GM18520 (cell line): ENCODE measurements at regions not wholly inside any gene's neighbourhood (a gene's known extent, or its start where the extent isn't known, plus 50 kb on each side); places are given as distances from the start of the nearest gene placed in this dataset.

Source experiments
- ATAC-seq: cut with Tn5 transposase; IDR thresholded peaks from one replicate; pipeline ENCODE4 v1.9.1; 2021; ENCODE audit not compliant: unreplicated experiment

DNA sequence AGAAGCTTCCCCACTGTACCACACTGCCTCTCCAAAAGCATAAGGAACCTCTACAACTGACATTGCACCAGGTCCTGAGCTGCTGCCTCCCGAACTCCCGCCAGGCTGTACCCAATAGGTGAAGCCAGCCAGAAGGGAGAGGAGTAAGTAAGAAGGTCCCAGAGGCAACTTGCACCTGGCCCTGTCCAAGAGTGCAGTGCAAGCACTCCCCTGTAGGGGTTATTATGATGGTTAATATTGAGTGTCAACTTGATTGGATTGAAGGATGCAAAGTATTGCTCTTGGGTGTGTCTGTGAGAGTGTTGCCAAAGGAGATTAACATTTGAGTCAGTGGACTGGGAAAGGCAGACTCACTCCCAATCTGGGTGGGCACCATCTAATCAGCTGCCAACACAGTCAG is 879.3 kb upstream of the SLIT2 start:
- ATAC-seq = no peak

DNA sequence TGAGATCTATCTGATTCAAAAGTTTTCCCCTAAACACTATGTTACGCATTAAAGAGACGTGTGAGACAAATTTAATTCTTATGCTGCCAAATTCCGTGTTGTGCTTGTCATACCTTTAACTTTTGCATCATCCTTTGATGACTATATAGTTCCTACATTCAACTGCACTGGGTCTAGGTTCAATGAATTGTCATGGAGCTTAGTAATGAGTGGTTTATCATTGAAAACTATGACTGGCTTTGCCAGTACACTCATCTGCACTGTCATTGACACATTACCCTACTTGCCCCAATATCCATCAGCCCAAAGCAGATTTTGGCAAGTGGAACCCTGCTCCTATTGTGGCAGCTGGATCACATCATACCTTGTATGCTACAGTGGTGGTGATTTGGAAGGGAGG is 882.9 kb upstream of the SLIT2 start:
- ATAC-seq = no peak

DNA sequence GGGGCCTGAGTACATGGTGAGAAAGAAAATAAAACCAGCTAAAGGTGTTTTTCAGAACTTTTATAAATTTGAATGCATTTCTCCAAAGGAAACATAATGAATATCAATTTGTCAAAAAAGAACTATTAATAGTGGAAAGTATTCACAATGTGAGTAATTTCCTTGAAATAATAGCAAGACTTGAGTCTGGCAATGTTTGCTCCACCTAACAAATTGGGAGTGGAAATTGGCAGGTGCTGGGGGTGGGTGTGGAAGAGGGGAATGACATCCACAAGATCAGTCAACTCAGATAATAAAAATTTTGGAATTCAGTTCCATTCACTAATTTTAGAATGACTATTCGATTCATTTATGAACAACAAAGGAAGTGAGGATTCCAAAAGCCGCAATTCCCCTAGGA is 884.8 kb upstream of the SLIT2 start:
- ATAC-seq = no peak

DNA sequence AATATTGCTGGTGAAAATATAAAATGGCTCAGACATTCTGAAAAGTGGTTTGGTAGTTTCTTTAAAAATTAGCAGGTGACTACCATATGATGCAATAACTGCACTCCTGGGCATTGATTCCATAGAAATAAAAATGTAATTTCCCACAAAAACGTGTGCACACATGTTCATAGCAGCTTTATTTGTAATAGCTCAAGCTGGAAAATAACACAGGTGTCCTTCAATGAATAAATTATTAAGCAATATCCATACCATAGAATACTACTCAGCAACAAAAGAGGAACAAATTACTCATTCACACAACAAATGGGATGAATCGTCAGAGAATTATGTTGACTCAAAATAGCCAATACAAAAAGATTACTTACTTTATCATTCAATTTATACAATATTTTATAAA is 893.7 kb upstream of the SLIT2 start:
- no peak for ATAC-seq

DNA sequence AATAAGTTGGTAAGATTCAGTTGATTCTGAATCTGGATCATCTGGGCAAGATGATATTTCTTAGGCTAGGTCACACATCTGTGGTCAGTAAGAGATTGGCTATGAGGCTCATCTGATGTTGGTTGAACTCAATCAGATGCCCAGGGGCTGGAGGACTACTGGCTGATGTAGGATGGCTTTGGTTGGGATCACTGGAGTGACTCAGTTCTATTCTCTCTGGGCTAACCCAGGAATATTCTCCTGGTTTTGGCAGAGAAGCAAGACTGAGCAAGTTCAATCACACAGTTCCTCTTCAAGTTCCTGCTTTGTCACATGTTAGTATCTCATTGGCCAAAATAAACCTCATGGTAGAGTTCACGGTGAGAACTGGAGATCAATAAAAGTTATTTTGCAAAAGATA is 902.3 kb upstream of the SLIT2 start:
- no peak for ATAC-seq

DNA sequence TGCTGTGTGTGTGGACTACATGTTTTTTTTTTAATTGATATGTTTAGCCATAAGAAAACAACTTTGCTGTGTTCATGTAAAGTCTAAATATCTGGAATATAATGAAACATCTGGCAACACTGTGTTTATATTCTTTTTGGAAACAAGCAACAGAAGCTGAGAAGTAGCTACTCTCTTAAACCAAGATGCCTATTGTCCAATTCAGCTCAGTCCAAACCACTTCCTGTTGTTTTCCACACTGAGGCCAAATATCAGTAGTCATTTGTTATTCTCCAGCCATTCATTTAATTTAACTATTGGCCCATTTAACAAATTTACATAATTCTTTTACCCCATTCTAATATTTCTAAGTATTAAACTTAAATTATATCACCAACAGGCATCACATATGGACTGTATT is 903.0 kb upstream of the SLIT2 start:
- no peak for ATAC-seq

DNA sequence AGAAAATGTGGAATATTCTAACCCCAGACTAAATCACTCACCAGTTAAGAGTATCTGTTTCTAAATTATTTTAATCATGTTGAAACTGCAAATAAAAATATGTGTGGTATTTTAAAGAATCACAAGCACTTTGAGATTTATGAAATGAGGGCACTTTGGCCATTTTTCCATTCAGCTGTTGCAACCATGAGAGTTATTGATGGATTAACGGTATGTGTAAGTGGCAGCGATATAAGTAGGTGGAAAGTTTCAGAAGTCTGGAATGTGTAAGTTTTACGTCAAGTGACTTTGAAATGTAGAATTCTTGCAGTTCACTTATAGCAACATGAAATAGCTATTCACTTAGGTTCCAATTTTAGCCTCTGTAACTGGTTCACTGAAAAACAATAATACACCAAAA is 905.1 kb upstream of the SLIT2 start:
- no peak for ATAC-seq

DNA sequence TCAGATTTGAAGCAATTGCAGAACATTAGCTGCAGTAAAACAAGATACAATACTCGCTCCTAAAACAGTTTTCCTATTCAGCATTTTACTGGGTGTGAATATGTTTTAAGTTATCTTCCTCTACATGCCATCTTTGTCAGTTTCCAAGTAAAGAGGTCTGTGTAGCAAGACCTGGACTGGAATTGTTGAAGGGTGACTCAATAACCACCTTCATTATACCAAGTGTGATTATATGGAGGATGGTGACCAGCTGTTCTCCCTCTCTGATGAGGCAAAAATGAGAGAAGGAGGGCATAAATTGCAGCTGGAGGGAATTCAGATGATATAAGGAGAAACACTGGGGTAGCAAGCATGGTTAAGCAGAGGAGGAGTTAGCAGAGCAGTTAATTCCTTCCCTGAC is 922.1 kb upstream of the SLIT2 start:
- no peak for ATAC-seq

DNA sequence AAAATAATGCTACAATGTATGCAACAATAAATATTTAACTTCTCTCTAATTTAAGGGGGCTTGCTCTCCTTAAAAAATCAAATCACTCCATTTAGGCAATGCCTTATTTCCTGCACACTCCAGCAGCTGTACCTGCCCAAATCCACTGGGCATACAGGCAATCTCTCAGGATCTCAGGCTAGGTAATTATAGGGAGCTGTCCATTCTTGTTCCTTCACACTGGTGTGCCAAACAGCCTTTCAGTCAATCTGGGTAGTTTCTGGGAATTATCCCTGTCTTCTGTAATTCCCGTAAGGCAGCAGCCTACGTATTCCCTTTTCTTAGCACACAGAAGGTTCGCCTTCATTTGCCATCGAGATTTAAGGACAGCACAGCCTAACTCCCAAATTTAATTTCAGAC is 922.6 kb upstream of the SLIT2 start:
- no peak for ATAC-seq

DNA sequence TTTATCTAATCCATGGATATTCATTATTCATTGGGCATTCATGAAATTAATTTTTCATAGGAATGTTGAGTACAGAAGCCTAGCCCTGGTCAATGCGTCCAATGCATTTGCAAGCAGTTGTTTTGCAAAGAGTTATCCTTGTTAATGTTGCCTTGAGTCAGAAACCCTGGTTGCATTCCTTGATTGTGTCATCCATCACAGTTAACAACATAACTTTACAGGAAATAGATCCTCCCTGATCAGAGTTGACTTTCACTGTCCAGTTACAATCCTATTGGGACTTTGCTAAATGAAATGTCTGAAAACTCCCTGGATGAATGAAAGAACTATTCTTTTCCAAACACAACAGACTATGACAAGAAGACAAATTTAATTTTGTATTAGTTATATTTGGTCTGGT is 924.3 kb upstream of the SLIT2 start:
- ATAC-seq = no peak

DNA sequence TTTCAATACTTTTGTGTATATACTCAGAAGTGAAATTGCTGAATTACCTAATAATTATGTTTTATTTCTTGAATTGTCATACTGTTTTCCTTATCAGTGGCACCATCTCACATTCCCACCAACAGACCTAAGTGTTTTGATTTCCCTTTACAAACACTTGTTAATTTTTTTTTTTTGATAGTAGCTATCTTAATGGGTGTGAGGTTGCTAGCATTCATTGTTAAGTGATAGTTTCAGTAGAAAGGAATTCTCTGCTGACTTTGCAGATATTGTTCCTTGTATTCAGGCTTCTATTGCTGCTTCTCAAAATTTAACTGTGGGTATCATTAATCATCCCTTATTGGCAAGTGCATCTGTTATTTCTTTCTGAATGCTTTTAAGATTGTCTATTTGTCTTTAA is 927.5 kb upstream of the SLIT2 start:
- no peak for ATAC-seq

DNA sequence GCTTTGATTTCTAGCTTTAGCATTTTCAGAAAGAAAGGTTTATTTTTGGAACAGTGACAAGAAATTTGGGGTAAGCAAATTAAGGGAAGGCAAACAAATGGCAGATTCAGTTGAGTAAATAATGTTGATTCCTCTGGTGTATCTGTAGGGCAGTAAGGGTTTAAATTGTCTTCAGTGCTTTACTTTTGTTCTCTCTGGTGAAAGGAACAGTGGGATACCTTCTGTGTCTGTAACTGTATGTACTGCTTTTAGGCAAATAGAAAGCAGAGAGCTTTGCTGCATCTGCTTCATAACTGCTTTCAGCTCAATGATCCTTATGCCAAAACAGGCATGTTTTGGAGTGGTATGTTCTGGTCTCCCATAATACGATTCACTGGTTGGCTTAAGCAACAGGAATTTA is 932.1 kb upstream of the SLIT2 start:
- no peak for ATAC-seq

DNA sequence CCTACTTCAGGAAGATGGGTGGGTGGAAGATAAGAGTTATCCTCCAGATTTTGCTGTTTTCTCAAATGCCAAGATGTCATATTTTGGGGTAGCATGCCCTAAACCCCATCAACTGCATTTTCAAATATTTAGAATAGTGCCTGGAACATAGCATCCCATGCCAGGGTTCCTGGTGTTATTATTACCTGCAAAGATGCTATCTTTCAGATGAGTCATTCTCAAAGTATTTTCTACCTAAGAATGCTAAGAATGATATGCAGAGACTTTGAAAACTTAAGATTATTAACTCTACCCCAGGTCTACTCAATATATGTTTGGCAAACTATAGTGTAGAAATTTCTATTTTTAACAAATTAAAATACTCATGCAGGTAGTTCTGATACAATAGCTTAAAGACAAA is 934.3 kb upstream of the SLIT2 start:
- ATAC-seq = no peak

DNA sequence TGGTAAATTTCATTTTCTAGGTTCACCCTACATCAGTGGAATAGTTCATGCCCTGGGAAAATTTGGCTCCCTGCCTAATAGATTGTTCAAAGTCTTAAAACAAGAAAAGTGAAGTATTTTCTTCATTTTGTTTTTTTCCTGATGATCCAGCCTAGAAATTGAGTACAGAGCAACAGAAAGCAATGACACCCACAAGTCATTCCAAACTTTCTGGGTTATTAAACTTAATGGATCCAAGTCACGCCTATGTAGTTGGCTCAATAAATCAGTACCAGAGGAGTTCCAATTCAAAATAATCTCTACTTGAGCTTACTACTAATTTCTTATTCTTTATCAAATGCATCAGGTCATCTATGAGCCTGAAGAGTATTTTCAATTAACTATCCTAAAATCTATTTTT is 937.6 kb upstream of the SLIT2 start:
- ATAC-seq = no peak

DNA sequence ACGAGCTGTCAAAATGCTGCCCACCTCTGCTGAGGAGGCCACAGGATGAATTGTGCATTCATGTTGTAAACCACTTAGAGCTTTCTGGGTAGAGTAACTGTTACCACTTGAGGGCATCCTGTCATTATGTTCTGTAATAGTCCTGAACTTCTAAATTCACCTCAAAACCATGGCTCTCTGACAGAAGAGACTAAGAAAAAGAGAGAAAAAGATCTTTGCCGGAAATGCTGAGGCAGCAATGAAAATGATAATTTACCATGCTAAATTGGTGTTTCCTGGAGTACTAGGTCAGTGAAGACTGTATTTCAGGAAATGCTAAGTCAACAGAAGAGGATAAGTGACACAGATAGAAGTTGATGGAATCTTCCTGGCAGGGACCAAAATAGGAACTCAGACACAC is 942.3 kb upstream of the SLIT2 start:
- no peak for ATAC-seq

DNA sequence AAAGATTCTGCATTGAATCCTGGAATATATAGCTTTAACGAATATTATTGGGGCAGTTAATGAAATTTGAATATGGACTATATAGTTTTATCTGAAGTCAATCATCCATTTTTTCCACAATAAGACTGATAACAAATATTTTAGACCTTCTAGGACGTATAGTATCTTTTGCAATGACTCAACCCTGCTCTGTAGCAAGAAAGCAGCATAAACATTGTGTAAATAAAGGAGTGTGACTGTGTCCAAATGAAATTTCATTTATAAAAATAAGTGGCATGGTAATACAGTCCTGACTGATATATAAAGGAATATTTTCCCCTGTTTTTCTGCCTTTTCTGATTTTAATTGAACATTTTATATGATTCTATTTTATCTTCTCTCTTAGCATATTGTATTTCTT is 947.7 kb upstream of the SLIT2 start:
- ATAC-seq = no peak

DNA sequence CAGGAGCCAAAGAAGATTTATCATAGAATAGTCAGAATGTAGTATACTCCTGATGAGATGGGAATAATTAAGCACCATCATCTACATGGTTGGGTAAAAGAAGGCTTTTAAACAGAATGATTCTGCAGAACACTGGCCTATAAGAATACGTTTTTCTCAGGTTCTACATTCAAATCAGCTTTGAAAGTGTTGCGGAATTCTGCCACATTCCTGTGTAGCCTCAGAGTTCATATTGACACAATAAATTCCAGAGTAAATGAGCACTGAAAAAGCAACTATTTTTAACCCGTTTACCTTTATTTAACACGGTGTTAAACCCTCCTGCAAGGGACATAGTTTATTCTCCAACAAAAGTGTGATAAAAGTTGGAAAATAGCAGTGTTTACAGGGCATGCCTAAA is 950.2 kb upstream of the SLIT2 start:
- no peak for ATAC-seq

DNA sequence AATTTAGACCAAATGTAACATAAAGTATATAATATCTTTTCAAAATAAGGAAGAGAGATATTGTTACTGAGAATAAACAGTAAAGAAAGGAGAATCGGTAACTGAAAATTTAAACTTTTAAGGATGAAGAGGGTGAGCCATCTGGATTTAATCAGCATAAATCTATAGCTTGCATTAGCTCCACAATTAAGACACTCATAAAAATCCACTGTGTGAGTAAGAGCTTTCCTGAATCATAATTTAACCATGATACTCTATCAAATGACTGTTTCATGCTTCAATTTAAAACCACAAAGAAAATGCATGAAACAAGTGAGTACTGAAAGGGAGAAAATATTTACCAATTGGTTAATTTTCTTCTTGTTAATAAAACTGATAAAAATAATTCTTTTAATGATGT is 951.5 kb upstream of the SLIT2 start:
- ATAC-seq = no peak

DNA sequence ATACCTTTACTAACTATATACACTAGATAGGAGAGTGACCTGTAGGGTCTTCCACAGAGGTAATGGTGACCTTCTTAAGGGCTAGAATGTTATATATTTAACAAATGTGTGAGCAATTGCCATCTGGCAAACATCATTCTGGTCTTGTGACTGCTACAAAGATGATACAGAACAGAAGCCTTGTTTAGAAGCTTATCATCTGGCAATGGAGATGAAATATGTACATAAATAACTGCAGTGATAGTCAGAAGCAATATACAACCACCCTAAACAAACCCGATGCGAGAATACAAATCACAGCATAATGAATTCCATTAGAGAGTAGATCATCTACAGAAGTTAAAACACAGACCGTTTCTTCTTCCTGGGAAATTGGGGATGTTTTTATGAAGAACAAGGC is 952.7 kb upstream of the SLIT2 start:
- no peak for ATAC-seq

DNA sequence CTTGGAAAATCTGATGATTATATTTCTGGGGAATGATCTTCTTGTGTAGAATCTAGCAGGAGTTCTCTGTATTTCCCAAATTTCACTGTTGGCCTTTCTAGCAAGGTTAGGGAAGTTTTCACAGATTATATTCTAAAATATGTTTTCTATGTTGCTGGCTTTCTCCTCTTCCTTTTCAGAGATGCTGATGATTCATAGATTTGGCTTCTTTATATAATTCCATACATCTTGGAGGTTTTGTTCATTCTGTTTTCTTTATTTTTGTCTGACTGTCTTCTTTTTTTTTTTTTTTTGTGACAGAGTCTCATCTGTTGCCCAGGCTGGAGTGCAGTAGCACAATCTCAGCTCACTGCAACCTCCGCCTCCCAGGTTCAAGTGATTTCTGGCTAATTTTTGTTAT is 957.9 kb upstream of the SLIT2 start:
- ATAC-seq = no peak

DNA sequence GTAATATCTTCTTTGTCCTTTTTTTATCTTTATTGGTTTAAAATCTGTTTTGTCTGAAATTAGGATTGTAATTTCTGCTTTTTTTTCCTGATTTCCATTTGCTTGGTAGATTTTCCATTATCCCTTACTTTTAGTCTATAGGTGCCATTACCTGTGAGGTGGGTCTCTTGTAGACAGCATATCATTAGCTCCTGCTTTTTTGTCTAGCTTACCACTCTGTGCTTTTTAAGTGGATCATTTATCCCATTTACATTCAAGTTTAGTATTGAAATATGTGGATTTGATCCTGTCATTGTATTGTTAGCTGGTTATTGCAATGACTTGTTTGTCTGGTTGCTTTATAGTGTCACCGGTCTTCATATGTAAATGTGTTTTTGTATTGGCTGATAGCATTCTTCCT is 958.6 kb upstream of the SLIT2 start:
- ATAC-seq = no peak

DNA sequence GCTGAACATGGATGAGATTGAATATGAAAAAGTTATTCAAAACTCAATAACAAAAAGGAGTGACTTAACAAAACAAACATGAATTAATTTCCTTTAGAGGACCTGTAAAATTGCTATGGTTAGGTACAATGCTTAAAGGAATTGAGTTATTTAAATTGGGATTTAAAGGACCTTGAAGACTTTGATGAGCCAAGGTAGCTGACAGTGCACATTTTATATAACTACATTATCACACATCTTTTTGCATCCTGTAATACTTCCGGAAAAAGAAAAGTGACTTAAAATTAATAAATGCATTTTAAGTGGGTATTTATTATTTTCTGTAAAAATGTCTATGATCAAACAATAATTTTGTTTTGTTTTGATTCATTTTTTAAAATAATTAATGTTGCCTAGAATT is 964.8 kb upstream of the SLIT2 start:
- ATAC-seq = no peak

DNA sequence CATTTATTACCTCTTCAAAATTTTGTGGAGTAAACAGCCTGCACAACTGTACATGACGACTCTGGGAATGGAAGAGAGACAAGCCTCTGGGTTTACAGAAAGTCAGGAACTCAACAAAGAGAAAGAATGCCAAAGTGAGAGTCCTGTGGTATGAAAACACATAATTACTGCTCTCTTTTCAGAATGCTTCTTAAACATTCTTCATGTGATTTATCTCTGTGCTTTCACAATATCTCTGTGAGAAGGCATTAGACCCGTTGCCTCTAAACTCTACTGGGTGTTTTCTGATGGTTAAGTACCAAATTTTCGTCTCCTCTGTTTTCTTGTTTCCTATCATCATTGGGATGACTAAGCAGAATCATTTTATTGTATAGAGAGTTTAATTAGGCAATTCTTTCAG is 966.6 kb upstream of the SLIT2 start:
- no peak for ATAC-seq

DNA sequence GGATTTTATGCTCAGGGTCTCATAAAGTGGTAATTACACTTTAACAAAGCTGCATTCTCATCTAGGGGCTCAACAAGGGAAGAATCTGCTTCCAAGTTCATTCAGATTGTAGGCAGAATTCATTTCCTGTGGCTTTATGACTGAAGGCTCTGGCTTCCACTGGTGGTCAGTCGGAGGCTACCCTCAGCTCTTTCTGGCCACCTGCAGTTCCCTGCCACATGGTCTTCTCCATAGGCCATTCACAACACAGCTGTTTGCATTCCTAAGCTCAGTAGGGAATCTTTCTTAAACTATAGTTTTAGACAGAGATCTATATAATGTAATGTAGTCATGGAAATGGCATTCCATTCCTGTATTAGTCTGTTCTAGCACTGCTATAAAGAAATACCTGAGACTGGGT is 973.0 kb upstream of the SLIT2 start:
- ATAC-seq = no peak
